ENCODE measurements at regions not wholly inside any gene's neighbourhood (a gene's known extent, or its start where the extent isn't known, plus 50 kb on each side); places are given as distances from the start of the nearest gene placed in this dataset.

- Histone ChIP-seq H3K9me3 (no peaks in the 10 kb centered on the region), H3K4me3 (ENCODE audit: low read depth in 2 of 2, low read length in 1 of 2) (no peak overlapping the region), H4K20me1 (ENCODE audit: insufficient read depth) (no peaks in the 10 kb centered on the region), H3K4me1 (ENCODE audit: control insufficient read depth in 1 of 2, insufficient read depth in 2 of 2, low read depth in 1 of 2, low read length in 1 of 2) (peaks cover 3 to 7% of the 10 kb centered on the region in 2 experiments; a peak in 3 of 4 replicates), H3K79me2 (ENCODE audit: insufficient read depth) (no peaks in the 10 kb centered on the region), H3K4me2 (no peak overlapping the region), H3K9me2 (no peaks in the 10 kb centered on the region), H3K9ac (no peak overlapping the region), H2AFZ (ENCODE audit: low read depth) (no peak overlapping the region), H3K36me3 (replicated peaks in 1 of 2; ENCODE audit: control insufficient read depth in 1 of 2, insufficient read depth in 2 of 2, low read length in 1 of 2) (no peaks in the 10 kb centered on the region), H3F3A (replicated peaks; ENCODE audit: insufficient read depth) (peaks cover 33% of the 10 kb centered on the region), H3K27me3 (ENCODE audit: insufficient read depth) (no peaks in the 10 kb centered on the region), H3K27ac (ENCODE audit: low read depth in 2 of 2, low read length in 1 of 2) (no peak overlapping the region)
- WGBS (ENCODE audit: low lambda C conversion rate) = 96% methylated on average over 10 of the region's 13 CpGs
- ChIA-PET CTCF (interaction anchor here (4.8 kb wide), 1 partner anchor 12 kb away, joined by 43 read pairs; no protein-coding TSS in a partner anchor), POLR2A (no interaction called here)
- no peak for TF ChIP-seq CHD2 (IDR thresholded peaks at IDR 0.05; ENCODE audit: low read length, partially characterized antibody)
- no peak for TF ChIP-seq FOSL2 (IDR thresholded peaks at IDR 0.05; ENCODE audit: borderline replicate concordance, low read depth)
- TF ChIP-seq GABPA (IDR thresholded peaks at IDR 0.05; ENCODE audit: low read depth) = no peak
- TF ChIP-seq GATA2 (CRISPR knock-in tag; IDR thresholded peaks at IDR 0.05) = no peak
- TF ChIP-seq RFX5 (IDR thresholded peaks at IDR 0.05; ENCODE audit: low read length) = no peak
- no peak for DNase-seq
Measured at GRCh38 chr6:157768863-157769551, 54.0 kb upstream of the SNX9 start.

GRCh38 chr6:157769776-157770426 is 53.1 kb upstream of the SNX9 start:
- no peak for TF ChIP-seq RCOR1 (IDR thresholded peaks at IDR 0.05; ENCODE audit: low read length)
- TF ChIP-seq CHD2 (IDR thresholded peaks at IDR 0.05; ENCODE audit: low read length, partially characterized antibody) = no peak
- no peak for TF ChIP-seq EZH2phosphoT487 (IDR thresholded peaks at IDR 0.05; ENCODE audit: borderline replicate concordance, low read depth)
- TF ChIP-seq YY1 (IDR thresholded peaks at IDR 0.05; ENCODE audit: low read depth) = no peak
- TF ChIP-seq MXI1 (IDR thresholded peaks at IDR 0.05; ENCODE audit: low read depth, low read length) = no peak
- no peak for DNase-seq
- Histone ChIP-seq H4K20me1 (ENCODE audit: insufficient read depth) (no peaks in the 10 kb centered on the region), H3K4me2 (no peak overlapping the region), H3K27me3 (ENCODE audit: insufficient read depth) (no peaks in the 10 kb centered on the region), H2AFZ (ENCODE audit: low read depth) (no peak overlapping the region), H3K36me3 (replicated peaks in 1 of 2; ENCODE audit: control insufficient read depth in 1 of 2, insufficient read depth in 2 of 2, low read length in 1 of 2) (no peaks in the 10 kb centered on the region), H3K4me3 (ENCODE audit: low read depth in 2 of 2, low read length in 1 of 2) (no peak overlapping the region), H3K27ac (ENCODE audit: low read depth in 2 of 2, low read length in 1 of 2) (peak overlapping the region; percentile 22 to 64; a peak in 3 of 4 replicates), H3K9me2 (no peaks in the 10 kb centered on the region), H3K9me3 (no peaks in the 10 kb centered on the region), H3K4me1 (ENCODE audit: control insufficient read depth in 1 of 2, insufficient read depth in 2 of 2, low read depth in 1 of 2, low read length in 1 of 2) (peaks cover 0 to 7% of the 10 kb centered on the region in 2 experiments; a peak in 2 of 4 replicates), H3F3A (replicated peaks; ENCODE audit: insufficient read depth) (peaks cover 26% of the 10 kb centered on the region), H3K79me2 (ENCODE audit: insufficient read depth) (no peaks in the 10 kb centered on the region), H3K9ac (no peak overlapping the region)
- WGBS (ENCODE audit: low lambda C conversion rate) = 78% methylated on average over 10 of the region's 10 CpGs
- ChIA-PET POLR2A (no interaction called here), CTCF (interaction anchor here (0.9 to 4.8 kb wide), 4 partner anchors 11 to 302 kb away, joined by 3 to 43 read pairs (median 6); no protein-coding TSS in a partner anchor)

DNA sequence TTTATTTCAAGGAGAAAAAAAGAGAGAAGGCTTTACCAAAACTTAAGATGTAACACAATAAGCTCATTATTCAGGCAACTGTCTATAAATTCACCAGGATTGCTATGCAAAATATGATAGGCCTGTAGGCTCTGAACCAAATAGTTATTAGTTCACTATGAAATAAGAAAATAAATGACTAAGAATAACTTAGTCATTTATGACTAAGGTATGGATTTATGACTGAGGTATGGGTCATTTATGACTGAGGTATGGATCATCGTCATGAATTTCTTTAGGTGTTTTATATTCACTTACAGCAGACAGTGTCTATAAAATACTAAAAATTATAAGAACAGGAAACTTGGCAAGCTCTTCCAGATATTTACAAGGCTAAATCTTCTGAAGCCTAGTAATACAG is 52.1 kb upstream of the SNX9 start:
- 17% methylated on average over 1 of the region's 1 CpG for WGBS (ENCODE audit: low lambda C conversion rate)
- Histone ChIP-seq H3K4me3 (ENCODE audit: low read depth in 2 of 2, low read length in 1 of 2) (no peak overlapping the region), H3K4me1 (ENCODE audit: control insufficient read depth in 1 of 2, insufficient read depth in 2 of 2, low read depth in 1 of 2, low read length in 1 of 2) (peaks cover 0 to 7% of the 10 kb centered on the region in 2 experiments; a peak in 2 of 4 replicates), H3K36me3 (replicated peaks in 1 of 2; ENCODE audit: control insufficient read depth in 1 of 2, insufficient read depth in 2 of 2, low read length in 1 of 2) (no peaks in the 10 kb centered on the region), H3K27me3 (ENCODE audit: insufficient read depth) (no peaks in the 10 kb centered on the region), H3K79me2 (ENCODE audit: insufficient read depth) (no peaks in the 10 kb centered on the region), H3K9me3 (no peaks in the 10 kb centered on the region), H4K20me1 (ENCODE audit: insufficient read depth) (no peaks in the 10 kb centered on the region), H3K4me2 (no peak overlapping the region), H2AFZ (ENCODE audit: low read depth) (peak overlapping the region; percentile 6; the same call in 1 of the 2 replicates), H3K9ac (no peak overlapping the region), H3K9me2 (no peaks in the 10 kb centered on the region), H3K27ac (ENCODE audit: low read depth in 2 of 2, low read length in 1 of 2) (peak overlapping the region in 1 of 2 experiments; percentile 64; a peak in 2 of 4 replicates), H3F3A (replicated peaks; ENCODE audit: insufficient read depth) (peaks cover 20% of the 10 kb centered on the region)
- no peak for DNase-seq
- ChIA-PET CTCF (interaction anchor here (0.6 to 4.8 kb wide), 6 partner anchors 9 to 456 kb away, joined by 3 to 43 read pairs (median 6); no protein-coding TSS in a partner anchor), POLR2A (no interaction called here)
- no peak for TF ChIP-seq GABPA (IDR thresholded peaks at IDR 0.05; ENCODE audit: low read depth)
- TF ChIP-seq REST (IDR thresholded peaks at IDR 0.05; ENCODE audit: low read depth, low read length) = no peak
- peak; percentile 41; the same call in 1 of the 2 replicates for TF ChIP-seq POLR2AphosphoS5 (IDR thresholded peaks at IDR 0.05; ENCODE audit: low read depth, low read length)
- TF ChIP-seq FOSL2 (IDR thresholded peaks at IDR 0.05; ENCODE audit: borderline replicate concordance, low read depth) = peak; percentile 94
- peak; percentile 64; the same call in 1 of the 2 replicates for TF ChIP-seq RXRA (IDR thresholded peaks at IDR 0.05; ENCODE audit: borderline replicate concordance, low read depth)
- TF ChIP-seq NFIC (IDR thresholded peaks at IDR 0.05; ENCODE audit: borderline replicate concordance) = peak; percentile 57; the same call in 1 of the 2 replicates
- TF ChIP-seq TCF12 (IDR thresholded peaks at IDR 0.05) = peak; percentile 72
- peak; percentile 49 for TF ChIP-seq MEF2A (IDR thresholded peaks at IDR 0.05; ENCODE audit: borderline replicate concordance, low read depth)
- TF ChIP-seq EP300 (IDR thresholded peaks at IDR 0.05; ENCODE audit: borderline replicate concordance in 1 of 2, low read depth in 1 of 2, low read length in 1 of 2) = peak in 1 of 2 experiments; percentile 62; a peak in 1 of 4 replicates
- no peak for TF ChIP-seq FOXJ3 (CRISPR knock-in tag; IDR thresholded peaks at IDR 0.05)

Measured in SK-N-SH (cell line).